Lung (tissue), 11 donors: ENCODE measurements at regions not wholly inside any gene's neighbourhood (a gene's known extent, or its start where the extent isn't known, plus 50 kb on each side); places are given as distances from the start of the nearest gene placed in this dataset.

ENCODE experiments used
- ATAC-seq: fragments of 200-7000 bp; cut with Tn5 transposase; one replicate; pipeline ENCODE4 v1.9.1; 2020; ENCODE audit warnings: moderate number of reproducible peaks; ENCODE audit not compliant: insufficient read depth, low FRiP score
- DNase-seq, 3 donors: peaks; one replicate each; pipeline ENCODE4 v3.0.0-alpha.2; 2013 to 2017
- H3K27ac ChIP-seq, 2 donors: one replicate each; pipeline ENCODE4 v1.5.1; 2013; ENCODE audit warnings: mild to moderate bottlenecking in 2 of 2, moderate library complexity in 2 of 2, control low read depth in 1 of 2, inconsistent platforms in 1 of 2, low read depth in 1 of 2, low read length in 1 of 2
- H3K27me3 ChIP-seq, 3 donors: one replicate each; pipeline ENCODE4 v1.5.1; 2013; ENCODE audit warnings: low read length in 2 of 3; ENCODE audit not compliant: control insufficient read depth in 3 of 3, insufficient read depth in 3 of 3
- H3K36me3 ChIP-seq, 4 donors: one replicate each; pipeline ENCODE4 v1.5.1; 2013; ENCODE audit warnings: low read length in 4 of 4, mild to moderate bottlenecking in 1 of 4, moderate library complexity in 1 of 4; ENCODE audit not compliant: control insufficient read depth in 4 of 4, insufficient read depth in 4 of 4
- H3K4me1 ChIP-seq, 5 donors: one replicate each; pipeline ENCODE4 v1.5.1; 2013; ENCODE audit warnings: low read length in 5 of 5, mild to moderate bottlenecking in 2 of 5, moderate library complexity in 1 of 5; ENCODE audit not compliant: control insufficient read depth in 5 of 5, insufficient read depth in 5 of 5
- H3K4me3 ChIP-seq: one replicate; pipeline ENCODE4 v1.5.1; 2013; ENCODE audit warnings: mild to moderate bottlenecking, control low read depth, moderate library complexity
- H3K9ac ChIP-seq, 2 donors: one replicate each; pipeline ENCODE4 v1.5.1; 2013; ENCODE audit warnings: low read length in 2 of 2, control low read depth in 1 of 2; ENCODE audit not compliant: insufficient read depth in 1 of 2
- H3K9me3 ChIP-seq, 4 donors: one replicate each; pipeline ENCODE4 v1.5.1; 2013; ENCODE audit warnings: low read length in 3 of 4, mild to moderate bottlenecking in 1 of 4, moderate library complexity in 1 of 4; ENCODE audit not compliant: control insufficient read depth in 4 of 4, insufficient read depth in 3 of 4
- WGBS, 2 donors: extraction: QIAGEN DNeasy Blood & Tissue Kit; methylation state at CpG; one replicate each; pipeline ENCODE4 v1.1.7; 2013; 5-methylcytosine and 5-hydroxymethylcytosine counted together
- TF ChIP-seq, protein P1 (sequence below): IDR thresholded peaks from 2 replicates; pipeline ENCODE4 v1.5.1; 2012; ENCODE audit warnings: mild to moderate bottlenecking; ENCODE audit errors: control extremely low read depth, extremely low read depth
- donor health status: control.
- donor health status: control.
- donor health status: Bipolar disorder and iron deficiency.
- donor health status: healthy.
- donor health status: DM: yes; HTN: yes; CAD: no.

DNA sequence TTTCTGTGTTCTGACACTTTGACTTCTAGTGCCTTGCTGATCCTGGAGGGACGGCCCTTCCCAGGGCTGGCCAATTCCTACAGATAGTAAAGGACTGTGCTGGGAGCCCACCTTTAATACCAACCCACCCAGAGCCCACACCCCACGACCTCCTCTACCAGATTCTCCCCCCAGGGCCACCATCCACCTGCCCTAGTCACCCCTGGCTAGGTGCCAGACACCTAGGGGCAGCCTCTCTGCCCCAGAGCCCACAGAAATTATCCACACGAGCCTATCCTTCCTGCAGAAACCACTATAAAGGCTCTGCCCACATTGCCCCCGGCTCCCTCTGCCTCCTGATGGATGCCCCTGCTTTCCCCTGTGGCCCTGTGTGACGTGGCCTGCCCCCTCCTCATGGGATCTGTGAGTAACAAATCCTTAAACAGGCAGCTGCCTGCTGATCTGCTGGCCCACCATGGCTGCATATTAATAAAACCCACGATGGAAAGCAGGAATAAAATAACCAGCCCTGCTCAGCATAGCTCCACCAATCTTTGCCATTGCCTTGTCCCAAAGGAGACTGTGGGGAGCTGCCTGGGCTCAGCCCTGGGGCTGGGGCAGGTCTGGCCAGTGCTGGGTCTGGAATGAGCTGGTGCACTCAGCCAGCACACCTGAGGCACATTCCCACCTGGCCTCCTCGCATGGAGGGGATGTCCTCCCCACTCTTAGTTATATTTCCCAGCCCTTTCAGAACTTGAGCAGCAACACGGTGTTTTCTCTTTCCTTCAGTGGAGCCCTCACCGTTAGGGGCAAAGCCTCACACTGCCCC, 488.5 kb downstream of the NPHP4 start:
- DNase-seq = no peak
- WGBS, 2 donors = 47 to 53% methylated on average over 9 of the region's 9 CpGs
- Histone ChIP-seq H3K27ac (no peak overlapping the region), H3K9ac (no peak overlapping the region), H3K4me1 (peaks cover 0 to 7% (median 0%) of the 10 kb centered on the region in 5 donors), H3K9me3 (peaks cover 0 to 2% (median 0%) of the 10 kb centered on the region in 4 donors), H3K4me3 (no peak overlapping the region), H3K27me3 (peaks cover 0 to 10% (median 0%) of the 10 kb centered on the region in 3 donors), H3K36me3 (no peaks in the 10 kb centered on the region)
- TF ChIP-seq, protein P1, sequence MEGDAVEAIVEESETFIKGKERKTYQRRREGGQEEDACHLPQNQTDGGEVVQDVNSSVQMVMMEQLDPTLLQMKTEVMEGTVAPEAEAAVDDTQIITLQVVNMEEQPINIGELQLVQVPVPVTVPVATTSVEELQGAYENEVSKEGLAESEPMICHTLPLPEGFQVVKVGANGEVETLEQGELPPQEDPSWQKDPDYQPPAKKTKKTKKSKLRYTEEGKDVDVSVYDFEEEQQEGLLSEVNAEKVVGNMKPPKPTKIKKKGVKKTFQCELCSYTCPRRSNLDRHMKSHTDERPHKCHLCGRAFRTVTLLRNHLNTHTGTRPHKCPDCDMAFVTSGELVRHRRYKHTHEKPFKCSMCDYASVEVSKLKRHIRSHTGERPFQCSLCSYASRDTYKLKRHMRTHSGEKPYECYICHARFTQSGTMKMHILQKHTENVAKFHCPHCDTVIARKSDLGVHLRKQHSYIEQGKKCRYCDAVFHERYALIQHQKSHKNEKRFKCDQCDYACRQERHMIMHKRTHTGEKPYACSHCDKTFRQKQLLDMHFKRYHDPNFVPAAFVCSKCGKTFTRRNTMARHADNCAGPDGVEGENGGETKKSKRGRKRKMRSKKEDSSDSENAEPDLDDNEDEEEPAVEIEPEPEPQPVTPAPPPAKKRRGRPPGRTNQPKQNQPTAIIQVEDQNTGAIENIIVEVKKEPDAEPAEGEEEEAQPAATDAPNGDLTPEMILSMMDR = no peak
- ATAC-seq = no peak

DNA sequence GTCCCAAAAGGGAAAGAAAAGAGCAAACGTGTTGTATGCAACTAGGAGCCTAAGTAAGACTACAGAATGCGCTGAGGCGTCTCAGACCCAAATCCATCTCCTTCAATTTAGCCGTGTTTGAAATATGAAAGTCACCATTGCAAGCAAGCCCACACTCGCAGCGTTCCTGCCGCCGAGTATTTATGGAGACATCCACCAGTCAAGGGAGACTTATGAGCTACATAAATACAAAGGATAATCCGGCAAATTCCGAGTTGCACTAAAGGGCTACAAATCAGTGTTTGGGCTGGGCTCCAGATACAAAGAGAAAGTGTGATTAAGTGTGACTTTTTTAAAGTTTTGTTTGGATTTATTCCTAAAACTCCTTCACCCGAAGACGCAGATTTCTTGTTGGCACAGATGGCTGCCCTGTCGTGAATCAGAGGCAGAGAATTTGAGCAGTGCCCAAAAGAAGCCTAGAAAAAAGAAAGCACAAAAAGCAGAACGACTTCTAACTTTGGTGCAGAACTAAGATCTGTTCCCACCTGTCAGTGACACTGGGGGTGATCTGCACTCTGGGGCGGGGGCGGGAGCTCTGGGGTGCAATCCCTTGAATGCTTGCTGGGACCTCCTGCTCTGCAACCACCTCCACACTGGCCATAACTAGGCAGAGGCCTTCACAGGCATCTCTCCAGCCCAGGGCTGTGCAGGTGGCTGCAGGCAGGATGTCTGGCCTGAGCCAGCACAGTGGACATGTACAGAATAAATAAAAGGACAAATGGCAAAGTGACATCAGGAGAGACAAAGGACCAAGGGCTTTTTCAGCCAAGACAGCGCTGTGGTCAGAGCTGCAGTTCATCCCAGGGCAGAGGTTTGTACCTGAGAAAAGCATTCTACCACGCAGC, 489.7 kb downstream of the NPHP4 start:
- ATAC-seq (no peak), DNase-seq (no peak)
- H3K27me3 ChIP-seq = peaks cover 0 to 14% (median 0%) of the 10 kb centered on the region in 3 donors
- H3K9me3 ChIP-seq = peaks cover 0 to 4% (median 0%) of the 10 kb centered on the region in 4 donors
- no peak overlapping the region for H3K27ac ChIP-seq
- no peak overlapping the region for H3K9ac ChIP-seq
- peaks cover 0 to 7% (median 0%) of the 10 kb centered on the region in 5 donors for H3K4me1 ChIP-seq
- TF ChIP-seq, protein P1 = no peak
- H3K4me3 ChIP-seq = no peak overlapping the region
- WGBS, 2 donors = 67 to 77% methylated on average over 18 of the region's 18 CpGs
- H3K36me3 ChIP-seq = no peaks in the 10 kb centered on the region

DNA sequence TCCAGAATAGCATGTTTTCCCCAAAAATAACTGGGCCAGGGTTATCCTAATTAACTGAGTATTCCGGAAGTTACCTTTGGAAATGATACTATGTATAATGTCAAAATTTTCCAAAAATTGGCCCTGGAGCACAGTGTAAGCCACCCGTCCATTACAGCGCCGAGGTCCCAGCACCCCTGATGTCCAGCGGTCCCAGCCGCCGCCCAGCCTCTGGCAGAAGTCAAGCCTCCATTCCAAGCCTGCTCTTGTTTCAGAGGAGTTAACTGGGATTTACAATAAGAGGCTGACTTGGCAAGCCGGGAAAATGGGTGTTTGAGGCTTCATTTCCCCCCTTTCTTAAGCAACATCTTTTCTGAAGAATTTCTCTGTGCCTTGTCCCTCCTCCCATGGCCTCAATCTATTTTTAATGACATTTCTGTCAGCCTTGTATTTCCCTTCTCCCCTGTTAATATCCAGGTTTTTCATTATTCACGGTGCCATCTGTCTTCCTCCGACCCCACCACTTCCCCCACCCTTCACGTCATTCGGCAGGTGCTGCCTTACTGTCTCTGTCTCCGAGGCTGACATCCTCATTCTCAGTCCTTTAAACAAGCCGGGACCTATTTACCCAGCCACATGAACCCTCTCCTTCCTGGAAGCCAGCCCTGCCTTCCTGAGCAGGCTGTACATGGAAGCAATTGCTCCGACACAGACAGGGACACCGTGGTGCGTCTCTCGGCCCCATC, 490.9 kb downstream of the NPHP4 start:
- TF ChIP-seq, protein P1 = no peak
- Histone ChIP-seq H3K9me3 (peaks cover 0 to 7% (median 0%) of the 10 kb centered on the region in 4 donors), H3K27ac (no peak overlapping the region), H3K4me1 (peaks cover 0 to 7% (median 0%) of the 10 kb centered on the region in 5 donors), H3K27me3 (peaks cover 0 to 10% (median 0%) of the 10 kb centered on the region in 3 donors), H3K4me3 (no peak overlapping the region), H3K9ac (no peak overlapping the region), H3K36me3 (no peaks in the 10 kb centered on the region)
- 76 to 83% methylated on average over 18 of the region's 18 CpGs for WGBS, 2 donors
- ATAC-seq (no peak), DNase-seq (no peak)
